NT2/D1 (cell line): ENCODE measurements at regions not wholly inside any gene's neighbourhood (a gene's known extent, or its start where the extent isn't known, plus 50 kb on each side); places are given as distances from the start of the nearest gene placed in this dataset.

Experiments used
- SUZ12 ChIP-seq: IDR thresholded peaks from 2 replicates; pipeline ENCODE4 v1.6.1; 2011; ENCODE audit not compliant: insufficient read length, insufficient read depth; ENCODE audit errors: extremely low read depth
- YY1 ChIP-seq: IDR thresholded peaks from 2 replicates; pipeline ENCODE4 v1.6.1; 2011; ENCODE audit not compliant: insufficient read length, insufficient read depth
- ZNF274 ChIP-seq: IDR thresholded peaks from 2 replicates; pipeline ENCODE4 v1.6.1; 2011; ENCODE audit warnings: mild to moderate bottlenecking, low read depth, low read length

- TF ChIP-seq YY1 (no peak), ZNF274 (no peak), SUZ12 (no peak)
Observed at GRCh38 chr13:22049384-22049783, 378.5 kb downstream of the FGF9 start.
